ENCODE measurements at regions not wholly inside any gene's neighbourhood (a gene's known extent, or its start where the extent isn't known, plus 50 kb on each side); places are given as distances from the start of the nearest gene placed in this dataset.

DNA sequence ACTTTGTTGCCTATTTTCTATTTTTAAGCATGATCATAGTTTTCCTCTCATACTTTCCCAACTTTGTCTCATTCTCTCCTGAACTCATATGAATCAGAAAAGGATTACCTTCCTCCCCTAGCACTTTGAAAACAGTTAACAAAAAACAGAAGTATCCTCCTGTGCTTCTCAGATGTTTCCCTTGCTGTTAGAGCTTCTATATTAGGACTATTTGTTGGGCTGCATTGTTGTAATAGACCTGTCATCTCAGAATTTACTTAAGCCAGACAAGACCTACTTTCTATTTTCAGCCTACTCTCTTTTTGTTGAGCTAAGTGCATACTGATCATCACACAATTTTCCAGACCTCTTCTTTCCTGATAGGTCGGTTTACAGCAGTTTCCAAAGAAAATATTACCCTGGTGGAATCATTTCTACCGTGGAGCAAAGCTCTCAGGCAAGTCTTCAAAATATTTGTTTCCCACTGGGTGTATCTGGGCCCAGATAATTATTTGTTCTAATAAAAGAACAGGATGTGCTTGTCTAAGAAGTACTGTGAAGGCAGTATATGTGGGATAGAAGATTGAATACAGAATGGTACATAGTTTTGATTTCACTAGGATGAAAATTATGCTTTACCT, 411.9 kb upstream of the KLF6 start:
- in situ Hi-C loops (cut with MboI) (no loop called here), intact Hi-C loops (cut with micrococcal nuclease) (loop anchor here (10.0 kb wide), 1 partner anchor 458 kb away; no protein-coding TSS in a partner anchor)
- no peak for ATAC-seq
- no peak for FAIRE-seq
- no peaks in the 10 kb centered on the region for H3K4me1 ChIP-seq (replicated peaks in 1 of 2; ENCODE audit: control insufficient read depth in 2 of 2, insufficient read depth in 2 of 2, low read length in 2 of 2)
- no peak overlapping the region for H3K4me3 ChIP-seq
- no peaks in the 10 kb centered on the region for H3K79me2 ChIP-seq (ENCODE audit: control insufficient read depth, insufficient read depth, low read length)
- H3K9me1 ChIP-seq (ENCODE audit: control insufficient read depth, insufficient read depth, low read length) = no peaks in the 10 kb centered on the region
- no peak for TF ChIP-seq SPI1 (IDR thresholded peaks at IDR 0.05; ENCODE audit: borderline replicate concordance, low read depth, low read length)
- TF ChIP-seq E2F3 (CRISPR knock-in tag; IDR thresholded peaks at IDR 0.05) = no peak
- no peak for TF ChIP-seq NR2F6 (CRISPR knock-in tag; IDR thresholded peaks at IDR 0.05)
- no peak for TF ChIP-seq POLR2H (tag; IDR thresholded peaks at IDR 0.05; ENCODE audit: low read depth)
- TF ChIP-seq NELFE (IDR thresholded peaks at IDR 0.05; ENCODE audit: insufficient read depth, insufficient read length) = no peak
- H3K9me3 ChIP-seq (replicated peaks; ENCODE audit: control insufficient read depth, insufficient read depth, low read depth, low read length) = no peaks in the 10 kb centered on the region
- ChIA-PET CTCF (ENCODE audit: low intra/inter-chr PET ratio) (no interaction called here), POLR2A (no interaction called here)
- H3K27ac ChIP-seq (ENCODE audit: extremely low read depth, low read depth, low read length) = no peak overlapping the region
- no peaks in the 10 kb centered on the region for H3K36me3 ChIP-seq (ENCODE audit: control insufficient read depth, insufficient read depth, low read length)
- no peak overlapping the region for H3K4me2 ChIP-seq (ENCODE audit: insufficient read depth, low read length)
- no TSS peak for BruUV-seq (replicated peaks)
- H3K9ac ChIP-seq (ENCODE audit: insufficient read depth in 1 of 2, low read depth in 2 of 2, low read length in 2 of 2) = no peak overlapping the region
- 3% methylated on average over 2 of the region's 2 CpGs for WGBS (ENCODE audit: insufficient coverage, low coverage, missing lambda C conversion rate)
- no peak overlapping the region for H2AFZ ChIP-seq (ENCODE audit: low read depth, low read length)
- no peaks in the 10 kb centered on the region for H4K20me1 ChIP-seq (replicated peaks; ENCODE audit: control insufficient read depth, insufficient read depth, low read length)
- no peak for DNase-seq (ENCODE audit: extremely low read depth in 1 of 4, low spot score in 3 of 4)
- peaks cover 2 to 19% of the 10 kb centered on the region in 2 experiments; a peak in 3 of 5 replicates for H3K27me3 ChIP-seq (ENCODE audit: control insufficient read depth in 2 of 2, insufficient read depth in 2 of 2, low read length in 2 of 2)

DNA sequence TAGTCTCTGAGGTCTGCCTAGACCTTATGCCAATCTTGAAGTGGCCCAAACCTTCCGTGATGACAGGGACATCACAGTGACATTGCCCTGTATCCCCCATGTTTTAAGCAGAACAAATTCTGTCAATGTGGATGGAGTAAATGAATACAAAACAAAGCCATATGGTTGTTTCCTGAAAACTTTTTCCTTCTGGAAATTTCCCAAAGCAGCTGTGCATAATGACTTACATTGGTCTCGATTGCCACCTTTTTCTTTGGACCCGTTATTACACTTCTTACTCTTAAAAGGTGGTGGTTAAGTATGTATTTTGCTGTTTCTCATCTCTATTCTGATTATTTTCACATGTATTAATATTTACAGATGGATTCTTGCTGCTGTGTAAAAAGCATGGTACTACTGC, 411.2 kb upstream of the KLF6 start:
- no peak for ATAC-seq
- FAIRE-seq = no peak
- intact Hi-C loops (cut with micrococcal nuclease) = loop anchor here (10.0 kb wide), 1 partner anchor 459 kb away; no protein-coding TSS in a partner anchor
- BruUV-seq (replicated peaks) = no TSS peak
- Histone ChIP-seq H3K9me3 (replicated peaks; ENCODE audit: control insufficient read depth, insufficient read depth, low read depth, low read length) (no peaks in the 10 kb centered on the region), H3K9ac (ENCODE audit: insufficient read depth in 1 of 2, low read depth in 2 of 2, low read length in 2 of 2) (no peak overlapping the region), H2AFZ (ENCODE audit: low read depth, low read length) (no peak overlapping the region), H3K4me3 (no peak overlapping the region), H3K4me1 (replicated peaks in 1 of 2; ENCODE audit: control insufficient read depth in 2 of 2, insufficient read depth in 2 of 2, low read length in 2 of 2) (no peaks in the 10 kb centered on the region), H3K27me3 (ENCODE audit: control insufficient read depth in 2 of 2, insufficient read depth in 2 of 2, low read length in 2 of 2) (peaks cover 2 to 21% of the 10 kb centered on the region in 2 experiments; a peak in 3 of 5 replicates), H4K20me1 (replicated peaks; ENCODE audit: control insufficient read depth, insufficient read depth, low read length) (no peaks in the 10 kb centered on the region), H3K9me1 (ENCODE audit: control insufficient read depth, insufficient read depth, low read length) (no peaks in the 10 kb centered on the region), H3K79me2 (ENCODE audit: control insufficient read depth, insufficient read depth, low read length) (no peaks in the 10 kb centered on the region), H3K27ac (ENCODE audit: extremely low read depth, low read depth, low read length) (no peak overlapping the region), H3K4me2 (ENCODE audit: insufficient read depth, low read length) (no peak overlapping the region), H3K36me3 (ENCODE audit: control insufficient read depth, insufficient read depth, low read length) (no peaks in the 10 kb centered on the region)
- 2% methylated on average over 3 of the region's 3 CpGs for WGBS (ENCODE audit: insufficient coverage, low coverage, missing lambda C conversion rate)
- CTCF ChIA-PET (ENCODE audit: low intra/inter-chr PET ratio) = interaction anchor here (0.6 kb wide), 1 partner anchor 768 kb away, joined by 3 read pairs; no protein-coding TSS in a partner anchor
- TF ChIP-seq ZNF57 (CRISPR knock-in tag; IDR thresholded peaks at IDR 0.05) = no peak
- TF ChIP-seq KDM1A (IDR thresholded peaks at IDR 0.05) = no peak
- TF ChIP-seq RCOR1 (IDR thresholded peaks at IDR 0.05; ENCODE audit: borderline replicate concordance in 1 of 2, low read depth in 2 of 2, low read length in 2 of 2) = no peak
- TF ChIP-seq NFATC3 (IDR thresholded peaks at IDR 0.05) = no peak
- TF ChIP-seq HDAC3 (IDR thresholded peaks at IDR 0.05; ENCODE audit: borderline replicate concordance, partially characterized antibody) = no peak
- TF ChIP-seq, protein P1, sequence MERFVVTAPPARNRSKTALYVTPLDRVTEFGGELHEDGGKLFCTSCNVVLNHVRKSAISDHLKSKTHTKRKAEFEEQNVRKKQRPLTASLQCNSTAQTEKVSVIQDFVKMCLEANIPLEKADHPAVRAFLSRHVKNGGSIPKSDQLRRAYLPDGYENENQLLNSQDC (CRISPR knock-in tag; IDR thresholded peaks at IDR 0.05) = no peak
- no peak for TF ChIP-seq BCOR (IDR thresholded peaks at IDR 0.05)
- TF ChIP-seq NFIX (CRISPR knock-in tag; IDR thresholded peaks at IDR 0.05; ENCODE audit: low read depth) = no peak
- TF ChIP-seq, protein P2, sequence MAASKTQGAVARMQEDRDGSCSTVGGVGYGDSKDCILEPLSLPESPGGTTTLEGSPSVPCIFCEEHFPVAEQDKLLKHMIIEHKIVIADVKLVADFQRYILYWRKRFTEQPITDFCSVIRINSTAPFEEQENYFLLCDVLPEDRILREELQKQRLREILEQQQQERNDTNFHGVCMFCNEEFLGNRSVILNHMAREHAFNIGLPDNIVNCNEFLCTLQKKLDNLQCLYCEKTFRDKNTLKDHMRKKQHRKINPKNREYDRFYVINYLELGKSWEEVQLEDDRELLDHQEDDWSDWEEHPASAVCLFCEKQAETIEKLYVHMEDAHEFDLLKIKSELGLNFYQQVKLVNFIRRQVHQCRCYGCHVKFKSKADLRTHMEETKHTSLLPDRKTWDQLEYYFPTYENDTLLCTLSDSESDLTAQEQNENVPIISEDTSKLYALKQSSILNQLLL (CRISPR knock-in tag; IDR thresholded peaks at IDR 0.05; ENCODE audit: borderline replicate concordance) = no peak
- in situ Hi-C loops (cut with MboI) = no loop called here
- no peak for DNase-seq (ENCODE audit: extremely low read depth in 1 of 4, low spot score in 3 of 4)
- POLR2A ChIA-PET = no interaction called here

All from K562 (cell line).